Suppressor macrophage treated with lipopolysaccharide for 4 hours (primary cell): ENCODE measurements at regions not wholly inside any gene's neighbourhood (a gene's known extent, or its start where the extent isn't known, plus 50 kb on each side); places are given as distances from the start of the nearest gene placed in this dataset.
"Not testable (repeated sequence)": the region's sequence is repeated elsewhere in the genome, so short reads cannot be mapped to it uniquely, and the experiment has no call there.

Source experiments
- DNase-seq: peaks from one replicate; pipeline ENCODE4 v3.0.0-alpha.2; 2020

GRCh38 chr5:131001507-131001906, 163.5 kb downstream of the HINT1 start:
- DNase-seq: no peak

- DNase-seq: no peak
These were observed 164.8 kb downstream of the HINT1 start for GRCh38 chr5:131000289-131000688.

GRCh38 chr5:130996720-130997119, 168.3 kb downstream of the HINT1 start:
- DNase-seq: not testable (repeated sequence)

- DNase-seq: no peak
These were observed 169.2 kb downstream of the HINT1 start for GRCh38 chr5:130995851-130996250.

GRCh38 chr5:130995254-130995515, 169.9 kb downstream of the HINT1 start:
- no peak for DNase-seq

- DNase-seq: no peak
These were observed 170.4 kb downstream of the HINT1 start for GRCh38 chr5:130994496-130995253.

GRCh38 chr5:130992621-130993020, 172.4 kb downstream of the HINT1 start:
- DNase-seq: no peak

GRCh38 chr5:130992095-130992494, 173.0 kb downstream of the HINT1 start:
- DNase-seq: no peak

GRCh38 chr5:130985776-130986175, 179.3 kb downstream of the HINT1 start:
- no peak for DNase-seq

- no peak for DNase-seq
These were observed 183.4 kb downstream of the HINT1 start for GRCh38 chr5:130981663-130982062.

GRCh38 chr5:130978475-130978874, 186.6 kb downstream of the HINT1 start:
- no peak for DNase-seq

GRCh38 chr5:130976493-130976892, 188.6 kb downstream of the HINT1 start:
- DNase-seq: no peak

- DNase-seq: no peak
These were observed 189.2 kb downstream of the HINT1 start for GRCh38 chr5:130975847-130976246.

- no peak for DNase-seq
These were observed 189.8 kb downstream of the HINT1 start for GRCh38 chr5:130975299-130975698.

- no peak for DNase-seq
These were observed 190.9 kb downstream of the HINT1 start for GRCh38 chr5:130974021-130974683.

- peak; percentile 23 for DNase-seq
These were observed 198.0 kb downstream of the HINT1 start for GRCh38 chr5:130966990-130967525.

GRCh38 chr5:130965920-130966319, 199.1 kb downstream of the HINT1 start:
- no peak for DNase-seq

GRCh38 chr5:130965360-130965759, 199.7 kb downstream of the HINT1 start:
- DNase-seq: no peak

GRCh38 chr5:130964231-130965202, 200.5 kb downstream of the HINT1 start:
- no peak for DNase-seq

- no peak for DNase-seq
These were observed 201.3 kb downstream of the HINT1 start for GRCh38 chr5:130963798-130964197.

- no peak for DNase-seq
These were observed 207.9 kb downstream of the HINT1 start for GRCh38 chr5:130957151-130957550.

- no peak for DNase-seq
These were observed 210.0 kb downstream of the HINT1 start for GRCh38 chr5:130955041-130955440.

GRCh38 chr5:130954336-130954735, 210.7 kb downstream of the HINT1 start:
- no peak for DNase-seq
